ENCODE measurements at regions not wholly inside any gene's neighbourhood (a gene's known extent, or its start where the extent isn't known, plus 50 kb on each side); places are given as distances from the start of the nearest gene placed in this dataset.

DNA sequence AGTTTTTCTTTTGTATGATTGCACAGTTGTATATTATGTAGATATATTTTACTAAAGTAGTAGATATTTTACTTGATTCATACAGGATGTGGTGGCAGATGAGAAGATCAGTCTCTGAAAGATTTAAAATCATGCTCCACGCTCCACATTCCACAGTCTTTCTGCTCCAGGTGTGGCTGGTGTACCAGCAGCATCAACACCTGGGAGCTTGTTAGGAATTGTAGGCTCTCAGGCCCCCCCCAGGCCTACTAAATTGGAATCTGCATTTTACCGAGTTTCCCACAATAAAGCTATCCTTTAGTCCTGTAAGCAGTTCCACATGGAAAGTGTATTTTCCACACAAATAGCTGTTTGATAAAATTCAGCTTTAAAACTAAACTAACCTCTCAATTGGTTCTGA, 537.4 kb downstream of the BCKDHB start:
- H3K4me3 ChIP-seq = no peak overlapping the region
- no peak overlapping the region for H3K4me3 Mint-ChIP-seq
- no peaks in the 10 kb centered on the region for H3F3A ChIP-seq (replicated peaks; ENCODE audit: low read depth)

DNA sequence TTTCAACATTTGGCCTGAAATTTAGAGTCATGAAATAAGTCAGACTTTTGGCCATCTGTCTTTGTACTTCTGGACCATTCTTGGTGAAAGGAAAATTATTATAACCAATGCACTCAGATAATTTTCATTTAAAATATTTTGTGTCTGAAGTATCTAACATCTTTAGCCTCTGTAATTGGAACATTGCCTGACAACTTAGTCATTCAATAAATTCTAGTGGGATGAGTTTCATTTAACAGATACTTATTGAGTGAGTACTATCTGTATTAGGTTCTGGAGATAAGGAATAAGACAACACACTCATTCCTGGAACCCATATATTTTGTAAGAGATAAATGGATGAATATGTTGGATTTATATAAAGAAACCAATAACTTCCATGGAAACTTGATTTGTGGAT, 536.0 kb downstream of the BCKDHB start:
- H3K27ac Mint-ChIP-seq = no peak overlapping the region
- no peak overlapping the region for H3K27ac ChIP-seq (ENCODE audit: low read depth)

More for the DNA sequence above, 537.4 kb downstream of the BCKDHB start:
- H3K9me2 ChIP-seq (ENCODE audit: insufficient read depth) = peaks cover 14% of the 10 kb centered on the region
- ATAC-seq (no peak), DNase-seq (ENCODE audit: low spot score) (no peak)
- H3K4me2 ChIP-seq = no peak overlapping the region
- TF ChIP-seq EZH2 (IDR thresholded peaks at IDR 0.05; ENCODE audit: low read depth, unreplicated experiment) (no peak), CREB1 (CRISPR knock-in tag; IDR thresholded peaks at IDR 0.05; ENCODE audit: low read depth) (no peak), ZNF114 (CRISPR knock-in tag; IDR thresholded peaks at IDR 0.05) (no peak)
- TF ChIP-seq, protein P1, sequence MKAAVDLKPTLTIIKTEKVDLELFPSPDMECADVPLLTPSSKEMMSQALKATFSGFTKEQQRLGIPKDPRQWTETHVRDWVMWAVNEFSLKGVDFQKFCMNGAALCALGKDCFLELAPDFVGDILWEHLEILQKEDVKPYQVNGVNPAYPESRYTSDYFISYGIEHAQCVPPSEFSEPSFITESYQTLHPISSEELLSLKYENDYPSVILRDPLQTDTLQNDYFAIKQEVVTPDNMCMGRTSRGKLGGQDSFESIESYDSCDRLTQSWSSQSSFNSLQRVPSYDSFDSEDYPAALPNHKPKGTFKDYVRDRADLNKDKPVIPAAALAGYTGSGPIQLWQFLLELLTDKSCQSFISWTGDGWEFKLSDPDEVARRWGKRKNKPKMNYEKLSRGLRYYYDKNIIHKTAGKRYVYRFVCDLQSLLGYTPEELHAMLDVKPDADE (IDR thresholded peaks at IDR 0.05) = no peak
- H3K27ac Mint-ChIP-seq = no peak overlapping the region
- peaks cover 15% of the 10 kb centered on the region for H3K9me3 Mint-ChIP-seq
- H4K20me1 ChIP-seq (replicated peaks; ENCODE audit: insufficient read depth) = no peaks in the 10 kb centered on the region
- H3K79me2 ChIP-seq (replicated peaks; ENCODE audit: insufficient read depth) = no peaks in the 10 kb centered on the region
- H3K27ac ChIP-seq (ENCODE audit: low read depth) = no peak overlapping the region
- no peaks in the 10 kb centered on the region for H3K27me3 ChIP-seq (ENCODE audit: insufficient read depth)
- peaks cover 13% of the 10 kb centered on the region; the same call in 2 of the 3 replicates for H3K36me3 Mint-ChIP-seq (ENCODE audit: low read depth)
- peaks cover 4% of the 10 kb centered on the region; the same call in 2 of the 3 replicates for H3K4me1 Mint-ChIP-seq
- H2AFZ ChIP-seq = no peak overlapping the region
- peaks cover 12% of the 10 kb centered on the region for H3K4me1 ChIP-seq (ENCODE audit: insufficient read depth)
- H3K27me3 Mint-ChIP-seq (ENCODE audit: insufficient read depth, low read depth, poor library complexity) = peaks cover 3% of the 10 kb centered on the region
- no peaks in the 10 kb centered on the region for H3K36me3 ChIP-seq (ENCODE audit: insufficient read depth)

More for the DNA sequence above, 536.0 kb downstream of the BCKDHB start:
- no peaks in the 10 kb centered on the region for H3K27me3 ChIP-seq (ENCODE audit: insufficient read depth)
- ATAC-seq (no peak), DNase-seq (ENCODE audit: low spot score) (no peak)
- no peaks in the 10 kb centered on the region for H3K36me3 ChIP-seq (ENCODE audit: insufficient read depth)
- no peaks in the 10 kb centered on the region for H3F3A ChIP-seq (replicated peaks; ENCODE audit: low read depth)
- no peak overlapping the region for H3K4me2 ChIP-seq
- H3K9me2 ChIP-seq (ENCODE audit: insufficient read depth) = peaks cover 14% of the 10 kb centered on the region
- no peaks in the 10 kb centered on the region for H4K20me1 ChIP-seq (replicated peaks; ENCODE audit: insufficient read depth)
- H2AFZ ChIP-seq = no peak overlapping the region
- TF ChIP-seq, protein P2, sequence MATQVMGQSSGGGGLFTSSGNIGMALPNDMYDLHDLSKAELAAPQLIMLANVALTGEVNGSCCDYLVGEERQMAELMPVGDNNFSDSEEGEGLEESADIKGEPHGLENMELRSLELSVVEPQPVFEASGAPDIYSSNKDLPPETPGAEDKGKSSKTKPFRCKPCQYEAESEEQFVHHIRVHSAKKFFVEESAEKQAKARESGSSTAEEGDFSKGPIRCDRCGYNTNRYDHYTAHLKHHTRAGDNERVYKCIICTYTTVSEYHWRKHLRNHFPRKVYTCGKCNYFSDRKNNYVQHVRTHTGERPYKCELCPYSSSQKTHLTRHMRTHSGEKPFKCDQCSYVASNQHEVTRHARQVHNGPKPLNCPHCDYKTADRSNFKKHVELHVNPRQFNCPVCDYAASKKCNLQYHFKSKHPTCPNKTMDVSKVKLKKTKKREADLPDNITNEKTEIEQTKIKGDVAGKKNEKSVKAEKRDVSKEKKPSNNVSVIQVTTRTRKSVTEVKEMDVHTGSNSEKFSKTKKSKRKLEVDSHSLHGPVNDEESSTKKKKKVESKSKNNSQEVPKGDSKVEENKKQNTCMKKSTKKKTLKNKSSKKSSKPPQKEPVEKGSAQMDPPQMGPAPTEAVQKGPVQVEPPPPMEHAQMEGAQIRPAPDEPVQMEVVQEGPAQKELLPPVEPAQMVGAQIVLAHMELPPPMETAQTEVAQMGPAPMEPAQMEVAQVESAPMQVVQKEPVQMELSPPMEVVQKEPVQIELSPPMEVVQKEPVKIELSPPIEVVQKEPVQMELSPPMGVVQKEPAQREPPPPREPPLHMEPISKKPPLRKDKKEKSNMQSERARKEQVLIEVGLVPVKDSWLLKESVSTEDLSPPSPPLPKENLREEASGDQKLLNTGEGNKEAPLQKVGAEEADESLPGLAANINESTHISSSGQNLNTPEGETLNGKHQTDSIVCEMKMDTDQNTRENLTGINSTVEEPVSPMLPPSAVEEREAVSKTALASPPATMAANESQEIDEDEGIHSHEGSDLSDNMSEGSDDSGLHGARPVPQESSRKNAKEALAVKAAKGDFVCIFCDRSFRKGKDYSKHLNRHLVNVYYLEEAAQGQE (IDR thresholded peaks at IDR 0.05; ENCODE audit: unreplicated experiment) = no peak
- TF ChIP-seq NANOG (IDR thresholded peaks at IDR 0.05; ENCODE audit: borderline replicate concordance) (no peak), EZH2 (IDR thresholded peaks at IDR 0.05; ENCODE audit: low read depth, unreplicated experiment) (no peak), STAT1 (IDR thresholded peaks at IDR 0.05; ENCODE audit: unreplicated experiment) (no peak), CREB1 (CRISPR knock-in tag; IDR thresholded peaks at IDR 0.05; ENCODE audit: low read depth) (no peak)
- TF ChIP-seq, protein P3, sequence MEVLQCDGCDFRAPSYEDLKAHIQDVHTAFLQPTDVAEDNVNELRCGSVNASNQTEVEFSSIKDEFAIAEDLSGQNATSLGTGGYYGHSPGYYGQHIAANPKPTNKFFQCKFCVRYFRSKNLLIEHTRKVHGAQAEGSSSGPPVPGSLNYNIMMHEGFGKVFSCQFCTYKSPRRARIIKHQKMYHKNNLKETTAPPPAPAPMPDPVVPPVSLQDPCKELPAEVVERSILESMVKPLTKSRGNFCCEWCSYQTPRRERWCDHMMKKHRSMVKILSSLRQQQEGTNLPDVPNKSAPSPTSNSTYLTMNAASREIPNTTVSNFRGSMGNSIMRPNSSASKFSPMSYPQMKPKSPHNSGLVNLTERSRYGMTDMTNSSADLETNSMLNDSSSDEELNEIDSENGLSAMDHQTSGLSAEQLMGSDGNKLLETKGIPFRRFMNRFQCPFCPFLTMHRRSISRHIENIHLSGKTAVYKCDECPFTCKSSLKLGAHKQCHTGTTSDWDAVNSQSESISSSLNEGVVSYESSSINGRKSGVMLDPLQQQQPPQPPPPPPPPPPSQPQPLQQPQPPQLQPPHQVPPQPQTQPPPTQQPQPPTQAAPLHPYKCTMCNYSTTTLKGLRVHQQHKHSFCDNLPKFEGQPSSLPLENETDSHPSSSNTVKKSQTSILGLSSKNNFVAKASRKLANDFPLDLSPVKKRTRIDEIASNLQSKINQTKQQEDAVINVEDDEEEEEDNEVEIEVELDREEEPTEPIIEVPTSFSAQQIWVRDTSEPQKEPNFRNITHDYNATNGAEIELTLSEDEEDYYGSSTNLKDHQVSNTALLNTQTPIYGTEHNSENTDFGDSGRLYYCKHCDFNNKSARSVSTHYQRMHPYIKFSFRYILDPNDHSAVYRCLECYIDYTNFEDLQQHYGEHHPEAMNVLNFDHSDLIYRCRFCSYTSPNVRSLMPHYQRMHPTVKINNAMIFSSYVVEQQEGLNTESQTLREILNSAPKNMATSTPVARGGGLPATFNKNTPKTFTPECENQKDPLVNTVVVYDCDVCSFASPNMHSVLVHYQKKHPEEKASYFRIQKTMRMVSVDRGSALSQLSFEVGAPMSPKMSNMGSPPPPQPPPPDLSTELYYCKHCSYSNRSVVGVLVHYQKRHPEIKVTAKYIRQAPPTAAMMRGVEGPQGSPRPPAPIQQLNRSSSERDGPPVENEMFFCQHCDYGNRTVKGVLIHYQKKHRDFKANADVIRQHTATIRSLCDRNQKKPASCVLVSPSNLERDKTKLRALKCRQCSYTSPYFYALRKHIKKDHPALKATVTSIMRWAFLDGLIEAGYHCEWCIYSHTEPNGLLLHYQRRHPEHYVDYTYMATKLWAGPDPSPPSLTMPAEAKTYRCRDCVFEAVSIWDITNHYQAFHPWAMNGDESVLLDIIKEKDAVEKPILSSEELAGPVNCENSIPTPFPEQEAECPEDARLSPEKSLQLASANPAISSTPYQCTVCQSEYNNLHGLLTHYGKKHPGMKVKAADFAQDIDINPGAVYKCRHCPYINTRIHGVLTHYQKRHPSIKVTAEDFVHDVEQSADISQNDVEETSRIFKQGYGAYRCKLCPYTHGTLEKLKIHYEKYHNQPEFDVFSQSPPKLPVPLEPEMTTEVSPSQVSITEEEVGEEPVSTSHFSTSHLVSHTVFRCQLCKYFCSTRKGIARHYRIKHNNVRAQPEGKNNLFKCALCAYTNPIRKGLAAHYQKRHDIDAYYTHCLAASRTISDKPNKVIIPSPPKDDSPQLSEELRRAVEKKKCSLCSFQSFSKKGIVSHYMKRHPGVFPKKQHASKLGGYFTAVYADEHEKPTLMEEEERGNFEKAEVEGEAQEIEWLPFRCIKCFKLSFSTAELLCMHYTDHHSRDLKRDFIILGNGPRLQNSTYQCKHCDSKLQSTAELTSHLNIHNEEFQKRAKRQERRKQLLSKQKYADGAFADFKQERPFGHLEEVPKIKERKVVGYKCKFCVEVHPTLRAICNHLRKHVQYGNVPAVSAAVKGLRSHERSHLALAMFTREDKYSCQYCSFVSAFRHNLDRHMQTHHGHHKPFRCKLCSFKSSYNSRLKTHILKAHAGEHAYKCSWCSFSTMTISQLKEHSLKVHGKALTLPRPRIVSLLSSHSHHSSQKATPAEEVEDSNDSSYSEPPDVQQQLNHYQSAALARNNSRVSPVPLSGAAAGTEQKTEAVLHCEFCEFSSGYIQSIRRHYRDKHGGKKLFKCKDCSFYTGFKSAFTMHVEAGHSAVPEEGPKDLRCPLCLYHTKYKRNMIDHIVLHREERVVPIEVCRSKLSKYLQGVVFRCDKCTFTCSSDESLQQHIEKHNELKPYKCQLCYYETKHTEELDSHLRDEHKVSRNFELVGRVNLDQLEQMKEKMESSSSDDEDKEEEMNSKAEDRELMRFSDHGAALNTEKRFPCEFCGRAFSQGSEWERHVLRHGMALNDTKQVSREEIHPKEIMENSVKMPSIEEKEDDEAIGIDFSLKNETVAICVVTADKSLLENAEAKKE (CRISPR knock-in tag; IDR thresholded peaks at IDR 0.05) = no peak
- H3K36me3 Mint-ChIP-seq (ENCODE audit: low read depth) = peaks cover 13% of the 10 kb centered on the region; the same call in 2 of the 3 replicates
- H3K9me3 Mint-ChIP-seq = peaks cover 15% of the 10 kb centered on the region
- no peak overlapping the region for H3K4me3 ChIP-seq
- H3K79me2 ChIP-seq (replicated peaks; ENCODE audit: insufficient read depth) = no peaks in the 10 kb centered on the region
- H3K27me3 Mint-ChIP-seq (ENCODE audit: insufficient read depth, low read depth, poor library complexity) = peaks cover 3% of the 10 kb centered on the region
- peaks cover 20% of the 10 kb centered on the region for H3K4me1 ChIP-seq (ENCODE audit: insufficient read depth)
- H3K4me3 Mint-ChIP-seq = no peak overlapping the region
- peaks cover 14% of the 10 kb centered on the region for H3K4me1 Mint-ChIP-seq

All from GM23338 (cell line).